Left lung (tissue), 4 donors: ENCODE measurements at regions not wholly inside any gene's neighbourhood (a gene's known extent, or its start where the extent isn't known, plus 50 kb on each side); places are given as distances from the start of the nearest gene placed in this dataset.

Source experiments
- ATAC-seq: fragments of 200-7000 bp; cut with Tn5 transposase; one replicate; pipeline ENCODE4 v1.9.1; 2020; ENCODE audit warnings: moderate library complexity
- DNase-seq, 4 donors: peaks; one replicate each; pipeline ENCODE4 v3.0.0-alpha.2; 2013 to 2020
- H3K27ac ChIP-seq, 2 donors: fragments of 200-600 bp; sonication (generic) in 1 of 2; one replicate each; pipeline versions ENCODE4 v1.5.0 to v1.8.0; 2020 to 2021
- H3K27me3 ChIP-seq, 2 donors: fragments of 200-600 bp; sonication (generic) in 1 of 2; one replicate each; pipeline versions ENCODE4 v1.5.0 to v1.8.0; 2020 to 2021
- H3K36me3 ChIP-seq, 2 donors: fragments of 200-600 bp; sonication (generic) in 1 of 2; one replicate each; pipeline versions ENCODE4 v1.5.0 to v1.8.0; 2020 to 2021
- H3K4me1 ChIP-seq, 2 donors: fragments of 200-600 bp; one replicate each; pipeline ENCODE4 v1.8.0; 2021
- H3K4me3 ChIP-seq, 2 donors: fragments of 200-600 bp; sonication (generic) in 1 of 2; one replicate each; pipeline versions ENCODE4 v1.5.0 to v1.8.0; 2020 to 2021; ENCODE audit warnings: mild to moderate bottlenecking in 1 of 2
- H3K9me3 ChIP-seq, 2 donors: fragments of 200-600 bp; sonication (generic) in 1 of 2; one replicate each; pipeline versions ENCODE4 v1.5.0 to v1.8.0; 2020 to 2021
- CTCF ChIP-seq, 2 donors: fragments of 200-600 bp; sonication (generic) in 1 of 2; IDR thresholded peaks; one replicate each; pipeline versions ENCODE4 v1.5.0 to v1.8.0; 2021; ENCODE audit warnings: antibody characterized with exemption in 2 of 2
- intact Hi-C, 2 donors: fragments of 100-400 bp; cut with DNase I; formaldehyde crosslinking; loops; one replicate each; pipeline versions ENCODE4 v1.11.2 to v1.14.2; 2022
- donor health status: DM: no; HTN: yes; CAD: no.
- donor health status: DM: no; HTN: no; CAD: no.

GRCh38 chr4:124573056-124573455 lies 139.5 kb downstream of the ANKRD50 start:
- intact Hi-C loops: no loop called here
- ATAC-seq: no peak

GRCh38 chr4:124579896-124580295 lies 132.6 kb downstream of the ANKRD50 start:
- intact Hi-C loops: no loop called here
- TF ChIP-seq CTCF (IDR thresholded peaks at IDR 0.05): no peak
- peaks cover 0 to 11% of the 10 kb centered on the region in 2 donors for H3K9me3 ChIP-seq
- no peaks in the 10 kb centered on the region for H3K4me1 ChIP-seq
- DNase-seq (peak in 2 of 4 donors; percentile 15 to 19), ATAC-seq (no peak)
- no peak overlapping the region for H3K4me3 ChIP-seq
- no peaks in the 10 kb centered on the region for H3K27me3 ChIP-seq
- H3K27ac ChIP-seq: no peak overlapping the region
- no peaks in the 10 kb centered on the region for H3K36me3 ChIP-seq

More at GRCh38 chr4:124573056-124573455, 139.5 kb downstream of the ANKRD50 start:
- H3K27ac ChIP-seq: no peak overlapping the region
- no peaks in the 10 kb centered on the region for H3K4me1 ChIP-seq
- H3K9me3 ChIP-seq: peaks cover 0 to 7% of the 10 kb centered on the region in 2 donors
- DNase-seq: no peak
- H3K4me3 ChIP-seq: no peak overlapping the region
- no peaks in the 10 kb centered on the region for H3K27me3 ChIP-seq
- H3K36me3 ChIP-seq: no peaks in the 10 kb centered on the region
- TF ChIP-seq CTCF (IDR thresholded peaks at IDR 0.05): no peak

DNA sequence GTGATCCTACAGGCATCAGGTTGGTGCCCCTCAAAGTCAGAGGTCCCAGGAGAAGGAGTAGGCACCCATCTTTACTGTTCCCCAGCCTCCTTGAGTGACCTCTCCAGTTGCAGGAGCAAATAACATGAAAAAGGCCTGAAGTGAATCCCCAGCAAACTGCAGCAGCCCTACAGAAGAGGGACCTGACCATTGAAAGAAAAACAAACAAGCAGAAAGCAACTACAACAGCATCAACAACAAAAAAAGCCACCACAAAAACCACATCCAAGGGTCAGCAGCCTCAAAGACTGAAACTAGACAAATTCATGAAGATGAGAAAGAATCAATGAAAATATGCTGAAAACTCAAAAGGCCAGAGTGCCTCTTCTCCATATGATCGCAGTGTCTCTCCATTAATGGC lies 128.7 kb downstream of the ANKRD50 start:
- no peaks in the 10 kb centered on the region for H3K4me1 ChIP-seq
- no peaks in the 10 kb centered on the region for H3K27me3 ChIP-seq
- intact Hi-C loops: no loop called here
- H3K9me3 ChIP-seq: peaks cover 0 to 11% of the 10 kb centered on the region in 2 donors
- ATAC-seq (no peak), DNase-seq (no peak)
- H3K36me3 ChIP-seq: no peaks in the 10 kb centered on the region
- no peak overlapping the region for H3K27ac ChIP-seq
- TF ChIP-seq CTCF (IDR thresholded peaks at IDR 0.05): no peak
- no peak overlapping the region for H3K4me3 ChIP-seq

DNA sequence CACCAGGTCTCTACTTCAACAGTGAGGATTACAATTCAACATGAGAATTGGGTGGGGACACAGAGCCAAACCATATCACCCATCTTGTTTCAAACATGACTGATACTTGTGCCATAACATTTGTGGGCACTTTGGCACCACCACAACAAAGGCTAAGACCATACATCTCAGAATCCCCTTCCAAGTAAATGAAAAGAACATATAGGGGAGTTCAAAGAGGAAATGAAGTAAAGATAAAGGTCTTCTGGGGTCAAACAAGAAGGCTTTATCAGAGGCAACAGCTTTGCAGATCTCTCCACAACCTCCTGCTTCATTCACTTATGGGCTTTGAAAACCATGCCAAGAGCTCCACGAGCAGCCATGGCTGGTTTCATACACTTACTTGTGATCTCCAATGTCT lies 122.7 kb downstream of the ANKRD50 start:
- ATAC-seq: no peak

DNA sequence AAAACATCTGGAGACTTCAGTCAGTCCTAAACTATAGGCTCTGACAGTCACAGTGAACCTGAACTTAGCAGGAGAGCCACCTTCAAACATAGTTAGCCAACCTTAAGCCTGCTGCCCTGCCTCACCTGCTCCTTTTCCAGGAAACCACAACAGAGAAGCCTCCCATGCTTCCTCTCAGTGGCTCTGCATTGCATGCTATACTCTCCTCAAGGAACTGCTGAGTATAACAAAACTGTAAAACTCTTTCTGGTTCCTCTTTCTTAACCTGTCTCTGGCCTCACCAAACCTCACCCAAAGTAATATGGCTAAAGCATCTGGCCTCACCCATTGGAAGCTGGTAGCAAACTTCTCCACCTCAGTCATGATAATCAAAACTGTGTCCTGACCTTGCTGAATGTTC lies 122.1 kb downstream of the ANKRD50 start:
- Histone ChIP-seq H3K36me3 (no peaks in the 10 kb centered on the region), H3K9me3 (peaks cover 0 to 7% of the 10 kb centered on the region in 2 donors), H3K4me1 (no peaks in the 10 kb centered on the region), H3K27ac (no peak overlapping the region), H3K4me3 (no peak overlapping the region), H3K27me3 (no peaks in the 10 kb centered on the region)
- DNase-seq: no peak
- intact Hi-C loops: no loop called here
- no peak for ATAC-seq
- no peak for TF ChIP-seq CTCF (IDR thresholded peaks at IDR 0.05)

More for the DNA sequence above, 122.7 kb downstream of the ANKRD50 start:
- Histone ChIP-seq H3K4me3 (no peak overlapping the region), H3K27me3 (no peaks in the 10 kb centered on the region), H3K36me3 (no peaks in the 10 kb centered on the region), H3K4me1 (no peaks in the 10 kb centered on the region), H3K9me3 (peaks cover 0 to 7% of the 10 kb centered on the region in 2 donors), H3K27ac (no peak overlapping the region)
- no peak for DNase-seq
- TF ChIP-seq CTCF (IDR thresholded peaks at IDR 0.05): no peak
- intact Hi-C loops: no loop called here
